HG03460 (cell line): ENCODE measurements at regions not wholly inside any gene's neighbourhood (a gene's known extent, or its start where the extent isn't known, plus 50 kb on each side); places are given as distances from the start of the nearest gene placed in this dataset.

Source experiments
- ATAC-seq: cut with Tn5 transposase; IDR thresholded peaks from one replicate; pipeline ENCODE4 v1.9.1; 2021; ENCODE audit not compliant: unreplicated experiment

GRCh38 chr13:63129995-63130394, 1714.3 kb upstream of the PCDH20 start:
- ATAC-seq, result no peak

- no peak for ATAC-seq
These were observed 1713.1 kb upstream of the PCDH20 start for GRCh38 chr13:63128716-63129115.

- ATAC-seq, result no peak
These were observed 1709.2 kb upstream of the PCDH20 start for GRCh38 chr13:63124863-63125262.

GRCh38 chr13:63120883-63121282, 1705.2 kb upstream of the PCDH20 start:
- no peak for ATAC-seq

GRCh38 chr13:63117710-63118109, 1702.1 kb upstream of the PCDH20 start:
- no peak for ATAC-seq

- ATAC-seq, result no peak
These were observed 1697.2 kb upstream of the PCDH20 start for GRCh38 chr13:63112799-63113395.

GRCh38 chr13:63110466-63110865, 1694.8 kb upstream of the PCDH20 start:
- ATAC-seq, result no peak

GRCh38 chr13:63107179-63107943, 1691.7 kb upstream of the PCDH20 start:
- ATAC-seq, result no peak

- ATAC-seq, result no peak
These were observed 1679.1 kb upstream of the PCDH20 start for GRCh38 chr13:63094717-63095116.

GRCh38 chr13:63093907-63094469, 1678.3 kb upstream of the PCDH20 start:
- no peak for ATAC-seq

GRCh38 chr13:63092456-63092855, 1676.8 kb upstream of the PCDH20 start:
- ATAC-seq, result no peak

GRCh38 chr13:63090524-63090923, 1674.9 kb upstream of the PCDH20 start:
- ATAC-seq, result no peak

GRCh38 chr13:63088226-63088625, 1672.6 kb upstream of the PCDH20 start:
- no peak for ATAC-seq

- no peak for ATAC-seq
These were observed 1670.6 kb upstream of the PCDH20 start for GRCh38 chr13:63086286-63086685.

- ATAC-seq, result no peak
These were observed 1670.2 kb upstream of the PCDH20 start for GRCh38 chr13:63085851-63086250.

GRCh38 chr13:63081400-63082014, 1665.9 kb upstream of the PCDH20 start:
- ATAC-seq, result no peak

GRCh38 chr13:63075126-63075525, 1659.5 kb upstream of the PCDH20 start:
- no peak for ATAC-seq

GRCh38 chr13:63050287-63050686, 1634.6 kb upstream of the PCDH20 start:
- no peak for ATAC-seq

GRCh38 chr13:63048653-63049052, 1633.0 kb upstream of the PCDH20 start:
- no peak for ATAC-seq

GRCh38 chr13:63044589-63045313, 1629.1 kb upstream of the PCDH20 start:
- no peak for ATAC-seq

GRCh38 chr13:63042686-63043085, 1627.0 kb upstream of the PCDH20 start:
- no peak for ATAC-seq
